ENCODE measurements at regions not wholly inside any gene's neighbourhood (a gene's known extent, or its start where the extent isn't known, plus 50 kb on each side); places are given as distances from the start of the nearest gene placed in this dataset.

GRCh38 chr3:124556636-124557035, 173.6 kb upstream of the UMPS start:
- Histone ChIP-seq H3K9me3 (ENCODE audit: low read depth, low read length) (no peaks in the 10 kb centered on the region), H3K4me3 (ENCODE audit: insufficient read depth, low read length) (no peak overlapping the region), H2AFZ (ENCODE audit: low read length) (no peak overlapping the region), H3K4me1 (ENCODE audit: insufficient read depth, low read length) (peaks cover 19% of the 10 kb centered on the region), H4K20me1 (ENCODE audit: insufficient read depth, low read length) (peaks cover 4% of the 10 kb centered on the region), H3K27me3 (ENCODE audit: insufficient read depth, low read length) (peaks cover 26% of the 10 kb centered on the region), H3K36me3 (ENCODE audit: insufficient read depth, low read length) (no peaks in the 10 kb centered on the region), H3K4me2 (ENCODE audit: insufficient read depth, low read length) (no peak overlapping the region), H3K79me2 (ENCODE audit: insufficient read depth, low read length) (no peaks in the 10 kb centered on the region), H3K27ac (ENCODE audit: low read depth, low read length) (no peak overlapping the region)
- no peak for TF ChIP-seq CTCF (IDR thresholded peaks at IDR 0.05; ENCODE audit: extremely low read depth, low read depth, low read length)
- DNase-seq (ENCODE audit: insufficient read length, low spot score, missing footprints) = no peak

- Histone ChIP-seq H3K36me3 (ENCODE audit: insufficient read depth, low read length) (no peaks in the 10 kb centered on the region), H3K27ac (ENCODE audit: low read depth, low read length) (no peak overlapping the region), H3K4me2 (ENCODE audit: insufficient read depth, low read length) (peak overlapping the region; percentile 24), H3K27me3 (ENCODE audit: insufficient read depth, low read length) (peaks cover 34% of the 10 kb centered on the region), H4K20me1 (ENCODE audit: insufficient read depth, low read length) (peaks cover 4% of the 10 kb centered on the region), H3K79me2 (ENCODE audit: insufficient read depth, low read length) (no peaks in the 10 kb centered on the region), H3K4me1 (ENCODE audit: insufficient read depth, low read length) (peaks cover 19% of the 10 kb centered on the region), H3K4me3 (ENCODE audit: insufficient read depth, low read length) (no peak overlapping the region), H3K9me3 (ENCODE audit: low read depth, low read length) (no peaks in the 10 kb centered on the region), H2AFZ (ENCODE audit: low read length) (no peak overlapping the region)
- no peak for TF ChIP-seq CTCF (IDR thresholded peaks at IDR 0.05; ENCODE audit: extremely low read depth, low read depth, low read length)
- DNase-seq (ENCODE audit: insufficient read length, low spot score, missing footprints) = no peak
These were observed 172.6 kb upstream of the UMPS start for GRCh38 chr3:124557433-124558232.

GRCh38 chr3:124558991-124559845, 171.0 kb upstream of the UMPS start:
- Histone ChIP-seq H3K4me1 (ENCODE audit: insufficient read depth, low read length) (peaks cover 19% of the 10 kb centered on the region), H3K27me3 (ENCODE audit: insufficient read depth, low read length) (peaks cover 30% of the 10 kb centered on the region), H3K4me3 (ENCODE audit: insufficient read depth, low read length) (peak overlapping the region; percentile 1), H3K27ac (ENCODE audit: low read depth, low read length) (peak overlapping the region; percentile 21), H3K4me2 (ENCODE audit: insufficient read depth, low read length) (peak overlapping the region; percentile 43), H4K20me1 (ENCODE audit: insufficient read depth, low read length) (peaks cover 4% of the 10 kb centered on the region), H3K79me2 (ENCODE audit: insufficient read depth, low read length) (no peaks in the 10 kb centered on the region), H2AFZ (ENCODE audit: low read length) (peak overlapping the region; percentile 35), H3K36me3 (ENCODE audit: insufficient read depth, low read length) (no peaks in the 10 kb centered on the region), H3K9me3 (ENCODE audit: low read depth, low read length) (no peaks in the 10 kb centered on the region)
- no peak for TF ChIP-seq CTCF (IDR thresholded peaks at IDR 0.05; ENCODE audit: extremely low read depth, low read depth, low read length)
- DNase-seq (ENCODE audit: insufficient read length, low spot score, missing footprints) = peak; percentile 88
